ENCODE measurements at regions not wholly inside any gene's neighbourhood (a gene's known extent, or its start where the extent isn't known, plus 50 kb on each side); places are given as distances from the start of the nearest gene placed in this dataset.

DNA sequence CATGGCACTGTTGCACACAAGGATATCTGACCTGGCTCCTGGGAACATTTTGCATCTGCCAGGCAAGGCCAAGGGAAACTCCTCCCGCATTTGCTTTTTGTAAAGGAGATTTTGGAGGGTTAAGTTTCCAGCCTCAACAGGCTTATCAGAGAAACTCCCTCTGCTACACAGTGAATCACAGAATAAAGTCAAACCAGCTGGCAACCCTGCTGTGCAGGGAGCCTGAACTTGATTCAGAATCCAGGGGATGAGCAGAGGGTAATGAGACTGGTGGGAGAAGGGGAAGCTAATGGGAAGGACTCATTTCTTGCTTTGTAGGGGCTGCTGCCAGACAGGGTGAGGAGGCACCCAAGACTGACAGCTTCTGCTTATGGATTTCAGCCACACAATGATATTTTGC is 185.3 kb upstream of the ISX start:
- no peak overlapping the region for H3K4me3 ChIP-seq (ENCODE audit: low read depth, low read length)
- TF ChIP-seq CTCF (IDR thresholded peaks at IDR 0.05; ENCODE audit: low read depth, low read length): no peak

- H3K4me3 ChIP-seq (ENCODE audit: low read depth, low read length): no peak overlapping the region
- TF ChIP-seq CTCF (IDR thresholded peaks at IDR 0.05; ENCODE audit: low read depth, low read length): no peak
Measured at GRCh38 chr22:34881453-34881852, 184.5 kb upstream of the ISX start.

GRCh38 chr22:34885852-34886251 is 180.1 kb upstream of the ISX start:
- no peak overlapping the region for H3K4me3 ChIP-seq (ENCODE audit: low read depth, low read length)
- no peak for TF ChIP-seq CTCF (IDR thresholded peaks at IDR 0.05; ENCODE audit: low read depth, low read length)

- H3K4me3 ChIP-seq (ENCODE audit: low read depth, low read length): no peak overlapping the region
- no peak for TF ChIP-seq CTCF (IDR thresholded peaks at IDR 0.05; ENCODE audit: low read depth, low read length)
Measured at GRCh38 chr22:34886391-34886790, 179.6 kb upstream of the ISX start.

- H3K4me3 ChIP-seq (ENCODE audit: low read depth, low read length): no peak overlapping the region
- TF ChIP-seq CTCF (IDR thresholded peaks at IDR 0.05; ENCODE audit: low read depth, low read length): no peak
Measured at GRCh38 chr22:34886812-34887211, 179.1 kb upstream of the ISX start.

GRCh38 chr22:34897126-34897525 is 168.8 kb upstream of the ISX start:
- no peak for TF ChIP-seq CTCF (IDR thresholded peaks at IDR 0.05; ENCODE audit: low read depth, low read length)
- no peak overlapping the region for H3K4me3 ChIP-seq (ENCODE audit: low read depth, low read length)

DNA sequence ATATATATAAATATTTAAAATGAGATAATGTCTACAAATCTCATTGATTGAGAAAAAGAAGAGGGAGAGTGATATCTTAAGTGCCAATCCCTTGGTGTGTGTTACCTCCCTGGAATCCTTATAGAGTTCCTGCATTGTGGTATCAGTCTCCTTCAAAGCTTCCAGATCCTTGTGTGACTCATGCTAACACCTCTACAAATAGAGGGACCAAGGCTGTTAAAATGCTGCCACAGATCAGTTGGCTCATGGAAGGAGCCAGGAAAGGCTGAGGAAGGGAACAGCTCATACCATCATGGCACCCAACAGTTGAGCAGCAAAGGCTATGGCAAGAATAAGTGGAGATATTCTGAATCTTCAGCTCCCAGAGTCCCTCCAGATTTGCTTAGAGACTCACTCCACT is 163.6 kb upstream of the ISX start:
- no peak for TF ChIP-seq CTCF (IDR thresholded peaks at IDR 0.05; ENCODE audit: low read depth, low read length)

More for the DNA sequence above, 163.6 kb upstream of the ISX start:
- no peak overlapping the region for H3K4me3 ChIP-seq (ENCODE audit: low read depth, low read length)
